NB4 (cell line): ENCODE measurements at regions not wholly inside any gene's neighbourhood (a gene's known extent, or its start where the extent isn't known, plus 50 kb on each side); places are given as distances from the start of the nearest gene placed in this dataset.
A peak's percentile ranks its signal among the peaks of the same experiment; 100 is the strongest.

Source experiments
- DNase-seq: peaks from one replicate; pipeline ENCODE4 v3.0.0; 2010; ENCODE audit warnings: low read depth
- H3K4me3 ChIP-seq: one replicate; pipeline ENCODE4 v1.5.1; 2011; ENCODE audit warnings: mild to moderate bottlenecking, low read depth, low read length, moderate library complexity
- CTCF ChIP-seq: IDR thresholded peaks from one replicate; pipeline ENCODE4 v1.5.1; 2012; ENCODE audit warnings: low read depth, low read length
- MAX ChIP-seq: IDR thresholded peaks from 2 replicates; pipeline ENCODE4 v1.6.1; 2011; ENCODE audit warnings: low read depth, low read length
- MYC ChIP-seq: IDR thresholded peaks from 2 replicates; pipeline ENCODE4 v1.6.1; 2011; ENCODE audit warnings: low read depth, low read length
- POLR2A ChIP-seq: IDR thresholded peaks from 2 replicates; pipeline ENCODE4 v1.6.1; 2011; ENCODE audit warnings: mild to moderate bottlenecking; ENCODE audit not compliant: insufficient read length; ENCODE audit errors: extremely low read depth

GRCh38 chr2:145690183-145690778 lies 1170.4 kb upstream of the ZEB2 start:
- no peak for DNase-seq
- TF ChIP-seq MYC (no peak), MAX (no peak), CTCF (no peak), POLR2A (no peak)
- H3K4me3 ChIP-seq = no peak overlapping the region

- no peak overlapping the region for H3K4me3 ChIP-seq
- no peak for DNase-seq
- TF ChIP-seq POLR2A (no peak), CTCF (no peak), MAX (no peak), MYC (no peak)
Measured at GRCh38 chr2:145689277-145689676, 1169.4 kb upstream of the ZEB2 start.

GRCh38 chr2:145688156-145688555 lies 1168.2 kb upstream of the ZEB2 start:
- no peak for TF ChIP-seq MYC
- no peak for TF ChIP-seq MAX
- no peak for TF ChIP-seq CTCF
- no peak for TF ChIP-seq POLR2A
- no peak overlapping the region for H3K4me3 ChIP-seq
- no peak for DNase-seq

- TF ChIP-seq CTCF = no peak
- TF ChIP-seq MAX = no peak
- no peak for TF ChIP-seq POLR2A
- TF ChIP-seq MYC = no peak
Measured at GRCh38 chr2:145687442-145688134, 1167.7 kb upstream of the ZEB2 start.

GRCh38 chr2:145685383-145686050 lies 1165.6 kb upstream of the ZEB2 start:
- no peak for TF ChIP-seq CTCF
- no peak for TF ChIP-seq MYC
- TF ChIP-seq POLR2A = no peak
- no peak for TF ChIP-seq MAX
- no peak for DNase-seq
- no peak overlapping the region for H3K4me3 ChIP-seq

More at GRCh38 chr2:145687442-145688134, 1167.7 kb upstream of the ZEB2 start:
- no peak overlapping the region for H3K4me3 ChIP-seq
- DNase-seq = peak; percentile 15
